Keratinocyte (primary cell): ENCODE measurements at regions not wholly inside any gene's neighbourhood (a gene's known extent, or its start where the extent isn't known, plus 50 kb on each side); places are given as distances from the start of the nearest gene placed in this dataset.

Experiments
- DNase-seq: peaks from one replicate; pipeline ENCODE4 v3.0.0-alpha.2; 2011; ENCODE audit warnings: low read depth, missing footprints, low spot score
- FAIRE-seq: peaks from 2 replicates; lab custom pipeline; 2011; peaks lifted over from hg19 to GRCh38; lab: Jason Lieb, UNC
- H2AFZ ChIP-seq: 2 replicates; pipeline ENCODE4 v1.6.0; 2012; ENCODE audit warnings: low read length, control low read depth, inconsistent platforms; ENCODE audit not compliant: control insufficient read depth
- H3K27ac ChIP-seq: 2 replicates; pipeline ENCODE4 v1.5.1; 2011; ENCODE audit warnings: low read length; ENCODE audit not compliant: control insufficient read depth, insufficient read depth
- H3K27me3 ChIP-seq: 3 replicates; pipeline ENCODE4 v1.6.0; 2011; ENCODE audit warnings: low read length; ENCODE audit not compliant: control insufficient read depth, insufficient read depth; ENCODE audit errors: extremely low read depth
- H3K36me3 ChIP-seq, 2 experiments: 2 replicates in 1 of 2; 3 replicates in 1 of 2; pipeline ENCODE4 v1.5.1; 2011; ENCODE audit warnings: low read length in 2 of 2, mild to moderate bottlenecking in 1 of 2; ENCODE audit not compliant: control insufficient read depth in 2 of 2, insufficient read depth in 2 of 2; ENCODE audit errors: extremely low read depth in 1 of 2
- H3K4me1 ChIP-seq: 3 replicates; pipeline ENCODE4 v1.5.1; 2011; ENCODE audit warnings: low read length; ENCODE audit not compliant: control insufficient read depth, insufficient read depth; ENCODE audit errors: extremely low read depth
- H3K4me2 ChIP-seq: 3 replicates; pipeline ENCODE4 v1.6.0; 2011; ENCODE audit warnings: low read depth, low read length; ENCODE audit not compliant: control insufficient read depth, insufficient read depth; ENCODE audit errors: extremely low read depth
- H3K4me3 ChIP-seq, 3 experiments: fragments of 200-600 bp in 1 of 3; sonication (generic) in 1 of 3; 2 replicates in 2 of 3; 3 replicates in 1 of 3; pipeline ENCODE4 v1.5.1; 2011 to 2016; ENCODE audit warnings: low read length in 3 of 3, mild to moderate bottlenecking in 3 of 3, control low read depth in 2 of 3, inconsistent platforms in 1 of 3, low read depth in 1 of 3, mixed read lengths in 1 of 3, mixed run types in 1 of 3, moderate library complexity in 1 of 3; ENCODE audit not compliant: control insufficient read depth in 2 of 3, insufficient read depth in 2 of 3; ENCODE audit errors: extremely low read depth in 1 of 3
- H3K79me2 ChIP-seq: 2 replicates; pipeline ENCODE4 v1.6.0; 2012; ENCODE audit warnings: low read length; ENCODE audit not compliant: control insufficient read depth, insufficient read depth
- H3K9ac ChIP-seq: 3 replicates; pipeline ENCODE4 v1.6.0; 2011; ENCODE audit warnings: low read length; ENCODE audit not compliant: control insufficient read depth, insufficient read depth; ENCODE audit errors: extremely low read depth
- H3K9me1 ChIP-seq: 3 replicates; pipeline ENCODE4 v1.6.0; 2011; ENCODE audit warnings: low read length; ENCODE audit not compliant: control insufficient read depth, insufficient read depth; ENCODE audit errors: extremely low read depth
- H3K9me3 ChIP-seq: 2 replicates; pipeline ENCODE4 v1.5.1; 2012; ENCODE audit warnings: low read depth, low read length; ENCODE audit not compliant: control insufficient read depth
- H4K20me1 ChIP-seq: 3 replicates; pipeline ENCODE4 v1.6.0; 2011; ENCODE audit warnings: low read length; ENCODE audit not compliant: control insufficient read depth, insufficient read depth; ENCODE audit errors: extremely low read depth
- CTCF ChIP-seq, 3 experiments: IDR thresholded peaks in 1 of 3; conservative IDR thresholded peaks in 1 of 3; optimal IDR thresholded peaks in 1 of 3; 2 replicates in 2 of 3; 3 replicates in 1 of 3; pipeline versions ENCODE3 to v1.5.1; 2011; ENCODE audit warnings: low read length in 3 of 3, mild to moderate bottlenecking in 3 of 3, moderate library complexity in 2 of 3, control low read depth in 1 of 3, inconsistent platforms in 1 of 3; ENCODE audit not compliant: insufficient read depth in 2 of 3; ENCODE audit errors: extremely low read depth in 1 of 3
- EZH2 ChIP-seq: IDR thresholded peaks from one replicate; pipeline ENCODE4 v1.6.1; 2012; ENCODE audit warnings: inconsistent platforms, mild to moderate bottlenecking, low read length, moderate library complexity
- dilution Hi-C: fragments of 300-500 bp; cut with MboI; formaldehyde crosslinking; loops from one replicate; pipeline ENCODE4 v1.7.0; 2020; ENCODE audit warnings: low sequenced_read_pairs; ENCODE audit not compliant: extremely low pct_ligation_motif_present

GRCh38 chr2:88824951-88825350 lies 133.5 kb downstream of the RPIA start:
- Histone ChIP-seq H3K9me1 (no peaks in the 10 kb centered on the region), H3K9me3 (no peaks in the 10 kb centered on the region), H3K79me2 (no peaks in the 10 kb centered on the region), H3K36me3 (no peaks in the 10 kb centered on the region), H3K4me2 (no peak overlapping the region), H3K4me3 (no peak overlapping the region), H4K20me1 (no peaks in the 10 kb centered on the region), H3K9ac (no peak overlapping the region), H3K4me1 (no peaks in the 10 kb centered on the region), H3K27me3 (no peaks in the 10 kb centered on the region), H2AFZ (no peak overlapping the region), H3K27ac (no peak overlapping the region)
- DNase-seq, result no peak
- FAIRE-seq, result no peak
- TF ChIP-seq EZH2 (no peak), CTCF (optimal IDR thresholded peaks at IDR 0.05 in 1 of 3, IDR thresholded peaks at IDR 0.05 in 1 of 3, conservative IDR thresholded peaks at IDR 0.05 in 1 of 3; ENCODE audit: extremely low read depth in 1 of 3, insufficient read depth in 2 of 3, low read length in 3 of 3) (no peak)
- dilution Hi-C loops, result no loop called here

- Histone ChIP-seq H3K4me1 (no peaks in the 10 kb centered on the region), H3K9me1 (no peaks in the 10 kb centered on the region), H3K36me3 (no peaks in the 10 kb centered on the region), H3K9me3 (no peaks in the 10 kb centered on the region), H3K4me3 (no peak overlapping the region), H2AFZ (no peak overlapping the region), H3K4me2 (no peak overlapping the region), H3K9ac (no peak overlapping the region), H3K79me2 (no peaks in the 10 kb centered on the region), H3K27ac (no peak overlapping the region), H3K27me3 (no peaks in the 10 kb centered on the region), H4K20me1 (no peaks in the 10 kb centered on the region)
- FAIRE-seq (no peak), DNase-seq (no peak)
- dilution Hi-C loops, result no loop called here
- TF ChIP-seq CTCF (optimal IDR thresholded peaks at IDR 0.05 in 1 of 3, IDR thresholded peaks at IDR 0.05 in 1 of 3, conservative IDR thresholded peaks at IDR 0.05 in 1 of 3; ENCODE audit: extremely low read depth in 1 of 3, insufficient read depth in 2 of 3, low read length in 3 of 3), result no peak
- TF ChIP-seq EZH2, result no peak
Measured at GRCh38 chr2:88826399-88826798, 134.9 kb downstream of the RPIA start.
